ENCODE measurements at regions not wholly inside any gene's neighbourhood (a gene's known extent, or its start where the extent isn't known, plus 50 kb on each side); places are given as distances from the start of the nearest gene placed in this dataset.

DNA sequence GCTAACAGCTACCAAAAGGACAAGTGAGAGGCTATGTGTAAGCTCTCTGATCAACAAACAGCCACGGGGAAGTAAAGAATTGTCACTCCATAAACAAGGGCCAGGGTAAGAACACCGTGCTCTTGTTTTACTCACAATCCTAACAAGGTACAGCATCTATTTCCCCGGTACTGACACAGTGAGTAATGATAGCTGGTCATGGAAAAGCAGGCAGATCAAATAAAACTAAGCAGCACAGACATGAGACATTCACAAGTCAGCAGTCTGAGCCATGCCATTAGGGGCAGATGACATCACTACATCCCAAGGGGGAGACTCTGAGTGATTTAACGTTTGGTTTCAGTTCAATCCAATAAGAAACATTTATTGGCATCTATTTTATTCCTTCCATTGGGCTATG lies 54.4 kb downstream of the ARL6IP4 start:
- CTCF ChIA-PET: no interaction called here
- POLR2A ChIA-PET: interaction anchor here (1.1 kb wide), 1 partner anchor 9 kb away, joined by 3 read pairs; no protein-coding TSS in a partner anchor
- TF ChIP-seq TARDBP (IDR thresholded peaks at IDR 0.05) (no peak), FOXM1 (IDR thresholded peaks at IDR 0.05; ENCODE audit: borderline replicate concordance) (no peak), ZNF384 (IDR thresholded peaks at IDR 0.05) (no peak), PKNOX1 (IDR thresholded peaks at IDR 0.05) (peak; percentile 71), SP1 (IDR thresholded peaks at IDR 0.05) (no peak), SUZ12 (IDR thresholded peaks at IDR 0.05) (no peak), FOXK2 (IDR thresholded peaks at IDR 0.05) (no peak)
- DNase-seq (ENCODE audit: extremely low spot score): peak; percentile 47

- ChIA-PET CTCF (no interaction called here), POLR2A (interaction anchor here (1.1 kb wide), 1 partner anchor 8 kb away, joined by 3 read pairs; no protein-coding TSS in a partner anchor)
- DNase-seq (ENCODE audit: extremely low spot score): no peak
- TF ChIP-seq CTBP1 (IDR thresholded peaks at IDR 0.05; ENCODE audit: borderline replicate concordance) (no peak), LEF1 (IDR thresholded peaks at IDR 0.05; ENCODE audit: borderline replicate concordance) (no peak), ZNF384 (IDR thresholded peaks at IDR 0.05) (no peak), ARNT (IDR thresholded peaks at IDR 0.05) (no peak), PKNOX1 (IDR thresholded peaks at IDR 0.05) (no peak), HDGF (IDR thresholded peaks at IDR 0.05; ENCODE audit: borderline replicate concordance) (no peak), FOXK2 (IDR thresholded peaks at IDR 0.05) (no peak), NFRKB (IDR thresholded peaks at IDR 0.05) (no peak), TARDBP (IDR thresholded peaks at IDR 0.05) (no peak), BHLHE40 (IDR thresholded peaks at IDR 0.05; ENCODE audit: borderline replicate concordance) (no peak), FOXM1 (IDR thresholded peaks at IDR 0.05; ENCODE audit: borderline replicate concordance) (no peak), SUZ12 (IDR thresholded peaks at IDR 0.05) (no peak), L3MBTL2 (conservative IDR thresholded peaks at IDR 0.05) (no peak)
These were observed 53.6 kb downstream of the ARL6IP4 start for GRCh38 chr12:123034022-123034541.

DNA sequence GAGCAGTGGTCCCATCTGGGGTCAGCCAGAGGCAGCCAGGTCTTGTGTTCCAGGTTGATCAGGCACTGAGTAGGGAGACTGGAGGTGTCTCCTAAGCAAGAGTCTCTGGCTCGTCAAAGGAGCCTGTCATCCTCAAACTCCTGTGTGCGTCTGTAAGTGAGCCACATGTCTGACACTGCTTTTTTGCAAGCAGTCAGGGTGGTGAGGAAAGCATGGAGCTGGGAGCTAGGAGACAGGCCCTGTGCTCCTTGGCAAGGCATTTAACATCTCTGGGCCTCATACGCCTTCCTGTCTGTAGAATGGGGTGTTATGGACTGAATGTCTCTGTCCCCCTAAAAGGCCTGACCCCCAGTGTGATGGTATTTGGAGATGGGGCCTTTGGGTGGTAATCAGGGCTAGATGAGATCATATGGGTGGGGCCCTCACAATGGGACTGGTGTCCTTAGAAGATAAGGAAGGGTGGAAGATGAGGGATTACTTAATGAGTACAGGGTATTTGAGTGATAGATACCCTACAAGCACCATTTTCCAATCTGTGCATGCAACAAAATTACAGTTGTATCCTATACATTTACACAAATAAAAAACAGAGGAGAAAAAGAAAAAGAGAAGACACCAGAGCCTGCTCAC lies 53.0 kb downstream of the ARL6IP4 start:
- CTCF ChIA-PET: no interaction called here
- TF ChIP-seq FOXM1 (IDR thresholded peaks at IDR 0.05; ENCODE audit: borderline replicate concordance) (no peak), ELF4 (IDR thresholded peaks at IDR 0.05) (no peak), SUZ12 (IDR thresholded peaks at IDR 0.05) (no peak), LEF1 (IDR thresholded peaks at IDR 0.05; ENCODE audit: borderline replicate concordance) (no peak), L3MBTL2 (conservative IDR thresholded peaks at IDR 0.05) (no peak), FOXA1 (IDR thresholded peaks at IDR 0.05) (no peak), ARNT (IDR thresholded peaks at IDR 0.05) (no peak)
- POLR2A ChIA-PET: no interaction called here
- DNase-seq (ENCODE audit: extremely low spot score): no peak

DNA sequence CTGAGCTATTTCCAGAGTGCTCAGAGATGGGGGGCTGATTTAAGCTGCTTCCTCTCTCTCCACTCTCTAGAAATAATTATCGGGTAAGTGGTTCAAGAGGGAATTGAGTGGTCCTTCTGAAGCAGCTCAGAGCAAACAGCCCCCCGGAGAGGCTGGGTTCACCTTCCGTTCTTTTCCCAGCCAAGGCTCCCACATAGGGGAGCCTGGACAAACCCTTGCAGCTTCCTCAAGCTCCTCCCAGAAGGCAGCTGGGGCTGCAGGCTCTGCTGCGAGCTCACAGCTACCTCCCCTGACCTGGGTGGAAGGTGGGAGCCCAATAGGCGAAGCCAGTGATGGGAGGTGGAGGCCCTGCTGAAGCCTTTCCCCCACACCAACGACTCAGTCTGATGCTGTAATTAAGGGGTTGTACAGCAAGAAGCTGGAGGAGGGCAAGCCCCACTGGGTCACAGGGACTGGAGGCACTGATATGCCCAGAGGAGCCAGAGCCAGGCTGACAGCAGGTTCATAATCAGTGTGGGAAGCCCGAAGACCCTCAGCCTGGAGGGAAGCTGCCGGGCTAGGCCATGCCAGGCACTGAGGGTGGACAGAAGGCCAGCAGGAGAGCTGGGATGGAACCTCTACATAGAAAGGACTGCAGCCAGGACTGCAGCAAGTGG lies 52.4 kb downstream of the ARL6IP4 start:
- TF ChIP-seq CTBP1 (IDR thresholded peaks at IDR 0.05; ENCODE audit: borderline replicate concordance): no peak
- TF ChIP-seq NFRKB (IDR thresholded peaks at IDR 0.05): no peak
- TF ChIP-seq FOXM1 (IDR thresholded peaks at IDR 0.05; ENCODE audit: borderline replicate concordance): no peak
- no peak for TF ChIP-seq ELF4 (IDR thresholded peaks at IDR 0.05)
- TF ChIP-seq SUZ12 (IDR thresholded peaks at IDR 0.05): no peak
- no peak for TF ChIP-seq TARDBP (IDR thresholded peaks at IDR 0.05)
- TF ChIP-seq L3MBTL2 (conservative IDR thresholded peaks at IDR 0.05): no peak
- no peak for TF ChIP-seq FOXK2 (IDR thresholded peaks at IDR 0.05)
- no peak for TF ChIP-seq ZNF384 (IDR thresholded peaks at IDR 0.05)
- CTCF ChIA-PET: no interaction called here
- POLR2A ChIA-PET: no interaction called here
- DNase-seq (ENCODE audit: extremely low spot score): no peak

Data from HEK293T (cell line).